ENCODE measurements at regions not wholly inside any gene's neighbourhood (a gene's known extent, or its start where the extent isn't known, plus 50 kb on each side); places are given as distances from the start of the nearest gene placed in this dataset.

- TF ChIP-seq, protein P1, sequence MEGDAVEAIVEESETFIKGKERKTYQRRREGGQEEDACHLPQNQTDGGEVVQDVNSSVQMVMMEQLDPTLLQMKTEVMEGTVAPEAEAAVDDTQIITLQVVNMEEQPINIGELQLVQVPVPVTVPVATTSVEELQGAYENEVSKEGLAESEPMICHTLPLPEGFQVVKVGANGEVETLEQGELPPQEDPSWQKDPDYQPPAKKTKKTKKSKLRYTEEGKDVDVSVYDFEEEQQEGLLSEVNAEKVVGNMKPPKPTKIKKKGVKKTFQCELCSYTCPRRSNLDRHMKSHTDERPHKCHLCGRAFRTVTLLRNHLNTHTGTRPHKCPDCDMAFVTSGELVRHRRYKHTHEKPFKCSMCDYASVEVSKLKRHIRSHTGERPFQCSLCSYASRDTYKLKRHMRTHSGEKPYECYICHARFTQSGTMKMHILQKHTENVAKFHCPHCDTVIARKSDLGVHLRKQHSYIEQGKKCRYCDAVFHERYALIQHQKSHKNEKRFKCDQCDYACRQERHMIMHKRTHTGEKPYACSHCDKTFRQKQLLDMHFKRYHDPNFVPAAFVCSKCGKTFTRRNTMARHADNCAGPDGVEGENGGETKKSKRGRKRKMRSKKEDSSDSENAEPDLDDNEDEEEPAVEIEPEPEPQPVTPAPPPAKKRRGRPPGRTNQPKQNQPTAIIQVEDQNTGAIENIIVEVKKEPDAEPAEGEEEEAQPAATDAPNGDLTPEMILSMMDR (conservative IDR thresholded peaks at IDR 0.05; ENCODE audit: low read length), result no peak
- TF ChIP-seq EZH2phosphoT487 (IDR thresholded peaks at IDR 0.05; ENCODE audit: borderline replicate concordance, low read depth, low read length), result no peak
Measured at GRCh38 chr2:13401312-13401711, 684.6 kb downstream of the TRIB2 start.
